ENCODE measurements at regions not wholly inside any gene's neighbourhood (a gene's known extent, or its start where the extent isn't known, plus 50 kb on each side); places are given as distances from the start of the nearest gene placed in this dataset.
"Not testable (repeated sequence)": the region's sequence is repeated elsewhere in the genome, so short reads cannot be mapped to it uniquely, and the experiment has no call there.

DNA sequence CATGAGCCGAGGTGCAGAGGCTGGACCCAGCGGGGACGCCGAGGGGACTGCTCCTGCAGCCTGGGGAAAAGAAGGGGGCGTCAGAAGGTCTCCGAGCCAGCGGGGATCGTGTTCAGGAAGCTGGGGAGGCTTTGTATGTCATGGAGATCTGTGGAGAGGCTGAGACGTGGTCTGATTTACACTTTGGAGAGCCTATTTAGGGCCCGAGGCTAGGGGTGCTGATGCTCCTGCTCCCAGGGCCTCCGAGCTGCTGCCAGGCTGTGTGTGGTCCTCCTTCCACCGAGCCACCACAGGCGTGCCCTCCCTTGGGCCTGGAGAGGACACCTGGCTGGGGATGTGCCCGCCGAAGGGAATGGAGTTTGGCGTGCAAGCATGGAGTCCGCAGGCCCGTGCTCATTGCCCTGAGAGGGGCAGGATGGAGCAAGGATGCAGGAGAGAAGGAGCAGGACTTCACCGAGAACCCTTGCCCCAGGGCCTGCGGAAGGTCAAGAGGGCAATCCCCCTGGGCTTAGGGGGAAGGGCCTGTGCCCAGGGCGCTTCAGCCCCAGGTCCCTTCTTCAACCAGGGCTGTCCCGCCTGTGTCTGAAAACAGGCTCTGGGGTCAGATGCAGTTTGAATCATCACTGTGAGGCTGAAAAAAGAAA lies 252.5 kb downstream of the VAPA start:
- in situ Hi-C loops (cut with MboI; ENCODE audit: low sequenced_read_pairs, unreplicated experiment): no loop called here
- TF ChIP-seq, protein P1, sequence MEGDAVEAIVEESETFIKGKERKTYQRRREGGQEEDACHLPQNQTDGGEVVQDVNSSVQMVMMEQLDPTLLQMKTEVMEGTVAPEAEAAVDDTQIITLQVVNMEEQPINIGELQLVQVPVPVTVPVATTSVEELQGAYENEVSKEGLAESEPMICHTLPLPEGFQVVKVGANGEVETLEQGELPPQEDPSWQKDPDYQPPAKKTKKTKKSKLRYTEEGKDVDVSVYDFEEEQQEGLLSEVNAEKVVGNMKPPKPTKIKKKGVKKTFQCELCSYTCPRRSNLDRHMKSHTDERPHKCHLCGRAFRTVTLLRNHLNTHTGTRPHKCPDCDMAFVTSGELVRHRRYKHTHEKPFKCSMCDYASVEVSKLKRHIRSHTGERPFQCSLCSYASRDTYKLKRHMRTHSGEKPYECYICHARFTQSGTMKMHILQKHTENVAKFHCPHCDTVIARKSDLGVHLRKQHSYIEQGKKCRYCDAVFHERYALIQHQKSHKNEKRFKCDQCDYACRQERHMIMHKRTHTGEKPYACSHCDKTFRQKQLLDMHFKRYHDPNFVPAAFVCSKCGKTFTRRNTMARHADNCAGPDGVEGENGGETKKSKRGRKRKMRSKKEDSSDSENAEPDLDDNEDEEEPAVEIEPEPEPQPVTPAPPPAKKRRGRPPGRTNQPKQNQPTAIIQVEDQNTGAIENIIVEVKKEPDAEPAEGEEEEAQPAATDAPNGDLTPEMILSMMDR (IDR thresholded peaks at IDR 0.05; ENCODE audit: borderline replicate concordance, control extremely low read depth, extremely low read depth, insufficient read depth, missing control alignments): no peak

DNA sequence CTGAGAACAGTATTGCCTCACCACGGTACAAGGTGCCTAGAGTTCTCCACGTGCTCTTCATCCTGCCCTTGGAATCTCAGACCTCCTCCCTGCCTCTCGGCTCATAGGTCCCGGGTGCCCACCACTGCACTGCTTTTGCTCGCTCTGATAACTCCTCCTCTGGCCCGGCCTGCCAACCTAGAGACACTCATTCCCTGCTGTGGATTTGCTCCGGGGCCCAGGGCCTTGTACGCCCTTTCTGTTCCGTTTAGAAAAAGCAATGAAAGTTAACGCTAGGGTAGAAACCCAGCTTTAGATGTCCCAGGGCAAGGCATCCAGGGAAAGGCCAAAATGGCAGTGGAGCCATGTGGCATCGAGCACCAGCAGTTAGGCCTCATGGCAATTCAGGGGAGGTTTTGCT lies 253.9 kb downstream of the VAPA start:
- TF ChIP-seq, protein P1 (IDR thresholded peaks at IDR 0.05; ENCODE audit: borderline replicate concordance, control extremely low read depth, extremely low read depth, insufficient read depth, missing control alignments): no peak
- DNase-seq (ENCODE audit: low spot score): no peak
- in situ Hi-C loops (cut with MboI; ENCODE audit: low sequenced_read_pairs, unreplicated experiment): no loop called here

More for the DNA sequence above, 252.5 kb downstream of the VAPA start:
- DNase-seq (ENCODE audit: low spot score): no peak

DNA sequence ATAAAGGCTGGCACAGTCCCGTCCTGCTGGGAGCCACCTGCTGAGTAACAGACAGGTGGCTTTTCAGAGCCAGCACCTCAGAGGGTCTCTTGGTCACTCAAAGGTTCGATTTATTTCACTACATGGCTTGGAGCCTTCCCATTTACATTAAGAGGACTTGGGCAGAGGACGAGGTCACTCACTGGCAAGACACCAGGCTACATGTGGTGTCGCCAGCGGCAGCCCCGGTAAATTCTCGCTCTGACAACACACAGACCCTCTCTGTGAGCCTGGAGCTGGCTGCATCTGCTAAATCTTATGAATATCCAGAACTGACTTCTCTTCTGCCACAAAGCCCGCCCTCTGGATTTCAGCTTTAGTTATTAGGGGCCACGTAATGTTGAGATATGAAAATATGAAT lies 254.7 kb downstream of the VAPA start:
- in situ Hi-C loops (cut with MboI; ENCODE audit: low sequenced_read_pairs, unreplicated experiment): no loop called here
- TF ChIP-seq, protein P1 (IDR thresholded peaks at IDR 0.05; ENCODE audit: borderline replicate concordance, control extremely low read depth, extremely low read depth, insufficient read depth, missing control alignments): no peak
- no peak for DNase-seq (ENCODE audit: low spot score)

DNA sequence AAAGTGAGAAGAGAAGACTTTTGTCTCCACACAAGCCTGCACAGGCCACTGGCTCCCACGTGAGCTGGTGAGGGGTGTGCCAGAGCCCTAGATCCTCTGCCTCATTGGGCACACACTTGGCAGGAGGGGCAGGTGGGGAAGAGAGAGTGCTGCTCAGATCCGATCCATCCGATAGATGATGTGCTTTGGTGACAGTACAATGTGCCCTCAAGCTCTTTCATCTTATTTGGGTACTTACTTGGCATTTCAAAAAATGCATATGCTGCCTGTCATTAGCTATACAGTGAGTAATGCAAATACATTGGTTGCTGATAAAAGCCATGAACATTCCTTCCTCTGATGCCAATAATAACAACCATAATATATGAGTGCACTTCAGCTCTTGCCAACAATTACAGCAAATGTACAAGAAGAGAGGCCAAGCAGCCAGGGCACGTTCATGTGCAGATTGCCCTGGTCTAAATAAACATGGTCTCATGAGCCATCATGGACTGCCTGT lies 255.3 kb downstream of the VAPA start:
- in situ Hi-C loops (cut with MboI; ENCODE audit: low sequenced_read_pairs, unreplicated experiment): no loop called here
- TF ChIP-seq, protein P1 (IDR thresholded peaks at IDR 0.05; ENCODE audit: borderline replicate concordance, control extremely low read depth, extremely low read depth, insufficient read depth, missing control alignments): no peak
- DNase-seq (ENCODE audit: low spot score): no peak

DNA sequence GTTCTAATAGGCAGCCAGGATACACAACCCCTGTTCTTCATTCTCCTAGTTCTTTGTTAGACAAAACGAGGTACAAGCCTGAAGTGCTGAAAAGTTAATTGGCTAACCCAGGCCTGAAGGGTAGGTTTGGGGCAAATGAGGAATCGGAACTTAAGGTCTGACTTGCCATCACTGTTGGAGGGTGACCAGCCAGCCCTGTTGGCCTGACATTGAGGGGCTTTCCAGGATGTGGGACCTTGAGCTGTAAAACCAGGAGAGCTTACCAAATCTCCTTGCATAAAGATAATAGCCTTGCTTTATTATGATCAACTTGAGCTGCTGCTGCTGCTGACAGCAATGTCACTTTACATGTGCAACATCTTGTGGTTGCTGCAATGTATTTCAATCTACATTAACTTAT lies 256.0 kb downstream of the VAPA start:
- TF ChIP-seq, protein P1 (IDR thresholded peaks at IDR 0.05; ENCODE audit: borderline replicate concordance, control extremely low read depth, extremely low read depth, insufficient read depth, missing control alignments): no peak
- no peak for DNase-seq (ENCODE audit: low spot score)
- in situ Hi-C loops (cut with MboI; ENCODE audit: low sequenced_read_pairs, unreplicated experiment): no loop called here

DNA sequence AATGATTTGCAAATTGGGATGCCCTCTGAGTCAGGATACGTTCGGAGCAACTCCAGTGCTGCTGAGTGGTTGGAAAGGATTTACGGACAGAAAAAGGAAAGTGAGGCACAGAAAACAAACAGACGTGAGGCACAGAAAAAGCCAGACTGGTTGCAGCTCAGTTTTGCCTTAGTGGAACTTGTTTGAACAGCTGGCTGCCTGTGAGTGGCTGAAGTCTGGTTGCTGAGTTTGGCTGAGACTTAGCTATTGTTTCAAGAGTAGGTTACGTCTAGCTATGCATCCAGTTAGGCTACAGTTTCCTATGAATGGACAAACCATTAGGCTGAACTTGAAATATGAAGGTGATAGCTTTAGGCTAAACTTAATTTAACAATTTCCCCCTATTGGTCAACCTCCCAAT lies 256.6 kb downstream of the VAPA start:
- in situ Hi-C loops (cut with MboI; ENCODE audit: low sequenced_read_pairs, unreplicated experiment): no loop called here
- no peak for DNase-seq (ENCODE audit: low spot score)
- TF ChIP-seq, protein P1 (IDR thresholded peaks at IDR 0.05; ENCODE audit: borderline replicate concordance, control extremely low read depth, extremely low read depth, insufficient read depth, missing control alignments): no peak

DNA sequence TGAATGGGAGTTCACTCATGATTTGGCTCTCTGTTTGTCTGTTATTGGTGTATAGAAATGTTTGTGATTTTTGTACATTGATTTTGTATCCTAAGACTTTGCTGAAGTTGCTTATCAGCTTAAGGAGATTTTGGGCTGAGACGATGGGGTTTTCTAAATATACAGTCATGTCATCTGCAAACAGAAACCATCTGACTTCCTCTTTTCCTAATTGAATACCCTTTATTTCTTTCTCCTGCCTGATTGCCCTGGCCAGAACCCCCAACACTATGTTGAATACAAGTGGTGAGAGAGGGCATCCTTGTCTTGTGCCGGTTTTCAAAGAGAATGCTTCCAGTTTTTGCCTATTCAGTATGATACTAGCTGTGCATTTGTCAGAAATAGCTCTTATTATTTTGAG lies 261.5 kb downstream of the VAPA start:
- in situ Hi-C loops (cut with MboI; ENCODE audit: low sequenced_read_pairs, unreplicated experiment): not testable (repeated sequence)

GRCh38 chr18:10179326-10179725 lies 265.5 kb downstream of the VAPA start:
- DNase-seq (ENCODE audit: low spot score); in situ Hi-C loops (cut with MboI; ENCODE audit: low sequenced_read_pairs, unreplicated experiment): not testable (repeated sequence)

More for the DNA sequence above, 261.5 kb downstream of the VAPA start:
- not testable (repeated sequence) for DNase-seq (ENCODE audit: low spot score)
